Lung (tissue), 11 donors: ENCODE measurements at regions not wholly inside any gene's neighbourhood (a gene's known extent, or its start where the extent isn't known, plus 50 kb on each side); places are given as distances from the start of the nearest gene placed in this dataset.

ENCODE experiments used
- ATAC-seq: fragments of 200-7000 bp; cut with Tn5 transposase; one replicate; pipeline ENCODE4 v1.9.1; 2020; ENCODE audit warnings: moderate number of reproducible peaks; ENCODE audit not compliant: insufficient read depth, low FRiP score
- DNase-seq, 3 donors: peaks; one replicate each; pipeline ENCODE4 v3.0.0-alpha.2; 2013 to 2017
- H3K27ac ChIP-seq, 2 donors: one replicate each; pipeline ENCODE4 v1.5.1; 2013; ENCODE audit warnings: mild to moderate bottlenecking in 2 of 2, moderate library complexity in 2 of 2, control low read depth in 1 of 2, inconsistent platforms in 1 of 2, low read depth in 1 of 2, low read length in 1 of 2
- H3K27me3 ChIP-seq, 3 donors: one replicate each; pipeline ENCODE4 v1.5.1; 2013; ENCODE audit warnings: low read length in 2 of 3; ENCODE audit not compliant: control insufficient read depth in 3 of 3, insufficient read depth in 3 of 3
- H3K36me3 ChIP-seq, 4 donors: one replicate each; pipeline ENCODE4 v1.5.1; 2013; ENCODE audit warnings: low read length in 4 of 4, mild to moderate bottlenecking in 1 of 4, moderate library complexity in 1 of 4; ENCODE audit not compliant: control insufficient read depth in 4 of 4, insufficient read depth in 4 of 4
- H3K4me1 ChIP-seq, 5 donors: one replicate each; pipeline ENCODE4 v1.5.1; 2013; ENCODE audit warnings: low read length in 5 of 5, mild to moderate bottlenecking in 2 of 5, moderate library complexity in 1 of 5; ENCODE audit not compliant: control insufficient read depth in 5 of 5, insufficient read depth in 5 of 5
- H3K4me3 ChIP-seq: one replicate; pipeline ENCODE4 v1.5.1; 2013; ENCODE audit warnings: mild to moderate bottlenecking, control low read depth, moderate library complexity
- H3K9ac ChIP-seq, 2 donors: one replicate each; pipeline ENCODE4 v1.5.1; 2013; ENCODE audit warnings: low read length in 2 of 2, control low read depth in 1 of 2; ENCODE audit not compliant: insufficient read depth in 1 of 2
- H3K9me3 ChIP-seq, 4 donors: one replicate each; pipeline ENCODE4 v1.5.1; 2013; ENCODE audit warnings: low read length in 3 of 4, mild to moderate bottlenecking in 1 of 4, moderate library complexity in 1 of 4; ENCODE audit not compliant: control insufficient read depth in 4 of 4, insufficient read depth in 3 of 4
- WGBS, 2 donors: extraction: QIAGEN DNeasy Blood & Tissue Kit; methylation state at CpG; one replicate each; pipeline ENCODE4 v1.1.7; 2013; 5-methylcytosine and 5-hydroxymethylcytosine counted together
- TF ChIP-seq, protein P1 (sequence below): IDR thresholded peaks from 2 replicates; pipeline ENCODE4 v1.5.1; 2012; ENCODE audit warnings: mild to moderate bottlenecking; ENCODE audit errors: control extremely low read depth, extremely low read depth
- donor health status: control.
- donor health status: control.
- donor health status: Bipolar disorder and iron deficiency.
- donor health status: healthy.
- donor health status: DM: yes; HTN: yes; CAD: no.

DNA sequence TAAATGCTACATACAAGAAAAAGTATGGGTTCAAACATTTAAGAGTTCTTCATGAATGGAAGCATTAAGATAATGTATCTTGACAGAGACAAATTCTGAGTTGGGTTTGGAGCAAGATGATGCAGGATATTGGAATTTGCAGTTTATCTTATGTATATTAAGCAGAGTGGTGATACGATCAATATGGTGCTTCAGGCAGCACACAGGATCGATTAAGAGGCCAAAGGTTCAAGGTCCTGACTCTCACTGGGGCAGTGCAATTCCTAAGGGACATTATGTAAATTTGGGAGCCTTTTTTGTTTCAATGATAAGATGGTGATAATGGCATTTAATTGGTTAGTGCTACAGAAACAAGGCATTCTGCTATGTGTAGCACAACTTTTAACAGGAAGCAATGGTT lies 381.9 kb downstream of the KCNJ3 start:
- Histone ChIP-seq H3K27me3 (no peaks in the 10 kb centered on the region), H3K4me1 (peaks cover 0 to 2% (median 0%) of the 10 kb centered on the region in 5 donors), H3K9ac (no peak overlapping the region), H3K36me3 (no peaks in the 10 kb centered on the region), H3K4me3 (no peak overlapping the region), H3K27ac (no peak overlapping the region), H3K9me3 (no peaks in the 10 kb centered on the region)
- 63 to 88% methylated on average over 2 of the region's 2 CpGs for WGBS, 2 donors
- ATAC-seq (no peak), DNase-seq (no peak)
- TF ChIP-seq, protein P1, sequence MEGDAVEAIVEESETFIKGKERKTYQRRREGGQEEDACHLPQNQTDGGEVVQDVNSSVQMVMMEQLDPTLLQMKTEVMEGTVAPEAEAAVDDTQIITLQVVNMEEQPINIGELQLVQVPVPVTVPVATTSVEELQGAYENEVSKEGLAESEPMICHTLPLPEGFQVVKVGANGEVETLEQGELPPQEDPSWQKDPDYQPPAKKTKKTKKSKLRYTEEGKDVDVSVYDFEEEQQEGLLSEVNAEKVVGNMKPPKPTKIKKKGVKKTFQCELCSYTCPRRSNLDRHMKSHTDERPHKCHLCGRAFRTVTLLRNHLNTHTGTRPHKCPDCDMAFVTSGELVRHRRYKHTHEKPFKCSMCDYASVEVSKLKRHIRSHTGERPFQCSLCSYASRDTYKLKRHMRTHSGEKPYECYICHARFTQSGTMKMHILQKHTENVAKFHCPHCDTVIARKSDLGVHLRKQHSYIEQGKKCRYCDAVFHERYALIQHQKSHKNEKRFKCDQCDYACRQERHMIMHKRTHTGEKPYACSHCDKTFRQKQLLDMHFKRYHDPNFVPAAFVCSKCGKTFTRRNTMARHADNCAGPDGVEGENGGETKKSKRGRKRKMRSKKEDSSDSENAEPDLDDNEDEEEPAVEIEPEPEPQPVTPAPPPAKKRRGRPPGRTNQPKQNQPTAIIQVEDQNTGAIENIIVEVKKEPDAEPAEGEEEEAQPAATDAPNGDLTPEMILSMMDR = no peak

DNA sequence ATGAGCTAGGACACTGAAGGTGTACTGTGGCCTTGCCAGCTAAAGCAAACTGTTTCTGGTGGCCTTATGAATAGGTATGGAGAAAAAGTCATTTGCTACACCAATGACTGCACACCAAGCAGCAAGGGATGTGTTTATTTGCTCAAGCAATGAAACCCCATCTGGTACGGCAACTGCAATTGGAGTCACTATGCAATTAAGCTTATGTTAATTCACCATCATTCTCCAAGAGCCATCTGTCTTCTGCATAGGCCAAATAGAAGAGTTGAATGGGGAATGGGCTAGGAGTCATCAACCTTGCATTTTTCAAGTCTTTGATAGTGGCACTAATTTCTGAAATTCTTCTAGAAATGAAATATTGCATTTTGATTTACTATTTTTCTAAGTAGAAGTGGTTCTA lies 372.0 kb downstream of the KCNJ3 start:
- H3K4me3 ChIP-seq = no peak overlapping the region
- H3K27me3 ChIP-seq = no peaks in the 10 kb centered on the region
- H3K9me3 ChIP-seq = no peaks in the 10 kb centered on the region
- no peaks in the 10 kb centered on the region for H3K4me1 ChIP-seq
- no peak overlapping the region for H3K27ac ChIP-seq
- WGBS, 2 donors = 84 to 92% methylated on average over 1 of the region's 1 CpG
- DNase-seq (no peak), ATAC-seq (no peak)
- TF ChIP-seq, protein P1 = no peak
- H3K36me3 ChIP-seq = no peaks in the 10 kb centered on the region
- no peak overlapping the region for H3K9ac ChIP-seq

DNA sequence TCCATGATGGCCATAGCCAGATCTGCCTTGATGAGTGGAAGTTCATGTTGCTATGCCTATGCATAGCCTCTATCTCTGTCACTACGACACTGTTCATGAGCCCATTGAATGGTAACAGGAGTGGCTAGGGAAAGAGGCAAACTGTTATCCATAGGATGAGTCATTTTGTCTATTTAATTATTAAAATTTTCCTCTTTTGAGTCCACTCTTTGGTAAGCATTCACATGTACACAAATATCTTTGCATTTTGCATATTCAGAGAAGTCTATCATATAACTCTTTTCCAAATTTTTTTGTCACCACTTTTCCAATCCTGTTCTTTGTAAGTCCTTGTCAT lies 364.4 kb downstream of the KCNJ3 start:
- Histone ChIP-seq H3K4me3 (no peak overlapping the region), H3K9ac (no peak overlapping the region), H3K4me1 (no peaks in the 10 kb centered on the region), H3K27ac (no peak overlapping the region), H3K36me3 (no peaks in the 10 kb centered on the region), H3K27me3 (no peaks in the 10 kb centered on the region), H3K9me3 (peaks cover 0 to 2% (median 0%) of the 10 kb centered on the region in 4 donors)
- TF ChIP-seq, protein P1 = no peak
- no peak for ATAC-seq
- WGBS, 2 donors = 94 to 100% methylated on average over 1 of the region's 1 CpG
- DNase-seq = no peak

GRCh38 chr2:155062250-155062921 lies 363.9 kb downstream of the KCNJ3 start:
- no peak overlapping the region for H3K9ac ChIP-seq
- no peaks in the 10 kb centered on the region for H3K27me3 ChIP-seq
- DNase-seq (no peak), ATAC-seq (no peak)
- 85 to 93% methylated on average over 2 of the region's 2 CpGs for WGBS, 2 donors
- H3K9me3 ChIP-seq = peaks cover 0 to 2% (median 0%) of the 10 kb centered on the region in 4 donors
- H3K4me1 ChIP-seq = no peaks in the 10 kb centered on the region
- H3K27ac ChIP-seq = no peak overlapping the region
- H3K36me3 ChIP-seq = no peaks in the 10 kb centered on the region
- TF ChIP-seq, protein P1 = no peak
- no peak overlapping the region for H3K4me3 ChIP-seq
